Large intestine (tissue), 3 donors: ENCODE measurements at regions not wholly inside any gene's neighbourhood (a gene's known extent, or its start where the extent isn't known, plus 50 kb on each side); places are given as distances from the start of the nearest gene placed in this dataset.

Experiments
- DNase-seq, 2 donors: peaks; one replicate each; pipeline versions ENCODE4 v3.0.0 to v3.0.0-alpha.2; 2013
- H3K27ac ChIP-seq: one replicate; pipeline ENCODE4 v1.5.1; 2013; ENCODE audit warnings: low read length
- H3K27me3 ChIP-seq: 2 replicates; pipeline ENCODE4 v1.6.1; 2013; ENCODE audit warnings: low read length; ENCODE audit not compliant: control insufficient read depth, insufficient read depth
- H3K36me3 ChIP-seq: 2 replicates; pipeline ENCODE4 v1.6.1; 2013; ENCODE audit warnings: low read length; ENCODE audit not compliant: control insufficient read depth, insufficient read depth
- H3K4me1 ChIP-seq: one replicate; pipeline ENCODE4 v1.6.1; 2013; ENCODE audit warnings: low read length; ENCODE audit not compliant: control insufficient read depth, insufficient read depth
- H3K4me3 ChIP-seq: one replicate; pipeline ENCODE4 v1.5.1; 2013; ENCODE audit warnings: low read length
- H3K9me3 ChIP-seq: one replicate; pipeline ENCODE4 v1.6.1; 2013; ENCODE audit warnings: mild to moderate bottlenecking, low read depth, low read length, moderate library complexity; ENCODE audit not compliant: control insufficient read depth
- WGBS: methylation state at CpG from one replicate; pipeline ENCODE4 v1.1.5; 2013; ENCODE audit warnings: low lambda C conversion rate; ENCODE audit not compliant: insufficient coverage; 5-methylcytosine and 5-hydroxymethylcytosine counted together

- Histone ChIP-seq H3K36me3 (no peaks in the 10 kb centered on the region), H3K4me3 (no peak overlapping the region), H3K4me1 (no peaks in the 10 kb centered on the region), H3K9me3 (peaks cover 19% of the 10 kb centered on the region), H3K27ac (no peak overlapping the region), H3K27me3 (no peaks in the 10 kb centered on the region)
- WGBS, result no CpG with 5 or more reads among the region's 16 CpGs
- DNase-seq, result no peak
Measured at GRCh38 chr4:67380154-67380553, 165.1 kb downstream of the CENPC start.

GRCh38 chr4:67375291-67375690 is 170.0 kb downstream of the CENPC start:
- Histone ChIP-seq H3K9me3 (peaks cover 4% of the 10 kb centered on the region), H3K36me3 (no peaks in the 10 kb centered on the region), H3K27ac (no peak overlapping the region), H3K27me3 (no peaks in the 10 kb centered on the region), H3K4me1 (no peaks in the 10 kb centered on the region), H3K4me3 (no peak overlapping the region)
- no peak for DNase-seq
- WGBS, result 100% methylated on average over 1 of the region's 3 CpGs

- no CpG with 5 or more reads among the region's 2 CpGs for WGBS
- no peaks in the 10 kb centered on the region for H3K27me3 ChIP-seq
- no peak for DNase-seq
- H3K4me3 ChIP-seq, result no peak overlapping the region
- H3K9me3 ChIP-seq, result no peaks in the 10 kb centered on the region
- no peaks in the 10 kb centered on the region for H3K36me3 ChIP-seq
- H3K4me1 ChIP-seq, result no peaks in the 10 kb centered on the region
- H3K27ac ChIP-seq, result no peak overlapping the region
Measured at GRCh38 chr4:67371615-67372014, 173.7 kb downstream of the CENPC start.

GRCh38 chr4:67366311-67366861 is 178.9 kb downstream of the CENPC start:
- Histone ChIP-seq H3K27me3 (no peaks in the 10 kb centered on the region), H3K27ac (peak overlapping the region; percentile 64), H3K36me3 (no peaks in the 10 kb centered on the region), H3K9me3 (peaks cover 2% of the 10 kb centered on the region), H3K4me3 (no peak overlapping the region), H3K4me1 (peaks cover 5% of the 10 kb centered on the region)
- peak in 1 of 2 donors; percentile 71 for DNase-seq
- whole genome bisulfite sequencing, result no CpG with 5 or more reads among the region's 3 CpGs

GRCh38 chr4:67365661-67366245 is 179.6 kb downstream of the CENPC start:
- H3K4me3 ChIP-seq, result no peak overlapping the region
- no CpG with 5 or more reads among the region's 3 CpGs for WGBS
- peaks cover 5% of the 10 kb centered on the region for H3K4me1 ChIP-seq
- H3K36me3 ChIP-seq, result no peaks in the 10 kb centered on the region
- peaks cover 6% of the 10 kb centered on the region for H3K9me3 ChIP-seq
- H3K27ac ChIP-seq, result peak overlapping the region; percentile 64
- no peak for DNase-seq
- H3K27me3 ChIP-seq, result no peaks in the 10 kb centered on the region

- Histone ChIP-seq H3K27ac (peak overlapping the region; percentile 68), H3K4me1 (no peaks in the 10 kb centered on the region), H3K9me3 (peaks cover 3% of the 10 kb centered on the region), H3K27me3 (no peaks in the 10 kb centered on the region), H3K4me3 (no peak overlapping the region), H3K36me3 (no peaks in the 10 kb centered on the region)
- peak in 1 of 2 donors; percentile 68 for DNase-seq
Measured at GRCh38 chr4:67355806-67356205, 189.5 kb downstream of the CENPC start.

GRCh38 chr4:67346654-67347053 is 198.6 kb downstream of the CENPC start:
- Histone ChIP-seq H3K27me3 (no peaks in the 10 kb centered on the region), H3K4me3 (no peak overlapping the region), H3K4me1 (no peaks in the 10 kb centered on the region), H3K27ac (no peak overlapping the region), H3K36me3 (no peaks in the 10 kb centered on the region), H3K9me3 (no peaks in the 10 kb centered on the region)
- DNase-seq, result no peak

GRCh38 chr4:67344594-67345380 is 200.5 kb downstream of the CENPC start:
- no peaks in the 10 kb centered on the region for H3K36me3 ChIP-seq
- no peak overlapping the region for H3K27ac ChIP-seq
- 43% methylated on average over 2 of the region's 4 CpGs for WGBS
- DNase-seq, result no peak
- no peaks in the 10 kb centered on the region for H3K4me1 ChIP-seq
- H3K4me3 ChIP-seq, result no peak overlapping the region
- no peaks in the 10 kb centered on the region for H3K9me3 ChIP-seq
- no peaks in the 10 kb centered on the region for H3K27me3 ChIP-seq

DNA sequence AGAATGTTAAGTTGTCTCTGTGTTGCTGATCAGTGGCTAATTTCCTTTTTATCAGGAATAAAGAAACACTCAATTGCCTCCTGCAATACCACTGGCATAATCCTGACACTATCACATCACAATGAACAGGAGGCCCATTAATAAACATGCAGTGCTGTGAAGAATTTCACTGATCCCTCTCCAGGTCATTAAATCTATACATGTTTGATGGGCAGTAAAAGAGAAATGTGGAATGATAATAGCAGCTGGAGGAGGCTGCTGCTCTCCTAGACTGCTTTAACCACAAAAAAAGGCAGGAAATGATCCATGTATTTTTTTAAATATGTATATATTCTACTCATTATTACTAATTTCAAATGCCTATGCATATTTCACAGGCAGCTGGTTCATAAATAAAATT is 202.1 kb downstream of the CENPC start:
- no peaks in the 10 kb centered on the region for H3K4me1 ChIP-seq
- DNase-seq, result no peak
- H3K4me3 ChIP-seq, result no peak overlapping the region
- no peak overlapping the region for H3K27ac ChIP-seq
- no peaks in the 10 kb centered on the region for H3K27me3 ChIP-seq
- no peaks in the 10 kb centered on the region for H3K9me3 ChIP-seq
- H3K36me3 ChIP-seq, result no peaks in the 10 kb centered on the region

GRCh38 chr4:67342291-67342690 is 203.0 kb downstream of the CENPC start:
- DNase-seq, result no peak
- Histone ChIP-seq H3K36me3 (no peaks in the 10 kb centered on the region), H3K27ac (no peak overlapping the region), H3K27me3 (no peaks in the 10 kb centered on the region), H3K4me1 (no peaks in the 10 kb centered on the region), H3K9me3 (no peaks in the 10 kb centered on the region), H3K4me3 (no peak overlapping the region)
- WGBS, result no CpG with 5 or more reads among the region's 2 CpGs

DNA sequence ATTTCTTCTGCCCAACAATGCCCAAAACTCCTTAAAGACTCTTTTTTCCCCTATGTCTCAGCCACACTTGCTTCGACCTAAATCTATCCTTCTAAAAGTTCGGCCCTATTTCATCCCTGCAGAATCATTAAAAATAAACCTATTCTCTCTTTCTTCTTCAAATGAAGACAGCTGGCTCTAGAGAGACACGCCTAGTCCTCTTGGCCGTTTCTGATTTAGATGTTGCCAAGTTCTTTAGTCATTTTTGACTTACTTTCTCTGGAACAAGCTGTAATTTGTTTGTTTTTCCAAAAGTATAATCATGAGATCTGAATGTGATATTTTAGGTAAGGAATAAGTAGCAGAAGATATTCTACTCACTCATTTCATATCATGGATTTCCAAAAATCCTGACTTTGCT is 211.6 kb downstream of the CENPC start:
- Histone ChIP-seq H3K36me3 (no peaks in the 10 kb centered on the region), H3K4me1 (no peaks in the 10 kb centered on the region), H3K27ac (no peak overlapping the region), H3K27me3 (no peaks in the 10 kb centered on the region), H3K9me3 (no peaks in the 10 kb centered on the region), H3K4me3 (no peak overlapping the region)
- DNase-seq, result no peak
- 85% methylated on average over 4 of the region's 4 CpGs for WGBS
